Activated naive CD8-positive, alpha-beta T cell treated with anti-CD3 and anti-CD28 coated beads for 36 hours (primary cell): ENCODE measurements at regions not wholly inside any gene's neighbourhood (a gene's known extent, or its start where the extent isn't known, plus 50 kb on each side); places are given as distances from the start of the nearest gene placed in this dataset.

Experiments used
- DNase-seq: peaks from one replicate; pipeline ENCODE4 v3.0.0; 2021
- H3K27ac Mint-ChIP-seq: one replicate; pipeline ENCODE4 v1.8.0; 2022; ENCODE audit warnings: mild to moderate bottlenecking, moderate library complexity, mixed read lengths
- H3K27me3 Mint-ChIP-seq: one replicate; pipeline ENCODE4 v1.8.0; 2022; ENCODE audit warnings: mild to moderate bottlenecking, mixed read lengths
- H3K36me3 Mint-ChIP-seq: one replicate; pipeline ENCODE4 v1.8.0; 2021; ENCODE audit warnings: mild to moderate bottlenecking, mixed read lengths
- H3K4me1 Mint-ChIP-seq: one replicate; pipeline ENCODE4 v1.8.0; 2021; ENCODE audit warnings: mixed read lengths
- H3K4me3 Mint-ChIP-seq: one replicate; pipeline ENCODE4 v1.8.0; 2022; ENCODE audit warnings: mild to moderate bottlenecking, moderate library complexity, mixed read lengths
- H3K9me3 Mint-ChIP-seq: one replicate; pipeline ENCODE4 v1.8.0; 2022; ENCODE audit warnings: mixed read lengths

GRCh38 chr6:21972516-21972915 is 324.3 kb downstream of the PRL start:
- Mint-ChIP-seq H3K4me3 (no peak overlapping the region), H3K36me3 (no peaks in the 10 kb centered on the region), H3K4me1 (no peaks in the 10 kb centered on the region), H3K27ac (no peak overlapping the region), H3K27me3 (no peaks in the 10 kb centered on the region), H3K9me3 (no peaks in the 10 kb centered on the region)
- no peak for DNase-seq

GRCh38 chr6:21977346-21977745 is 319.5 kb downstream of the PRL start:
- H3K4me1 Mint-ChIP-seq: no peaks in the 10 kb centered on the region
- H3K27ac Mint-ChIP-seq: no peak overlapping the region
- no peaks in the 10 kb centered on the region for H3K9me3 Mint-ChIP-seq
- no peaks in the 10 kb centered on the region for H3K27me3 Mint-ChIP-seq
- H3K4me3 Mint-ChIP-seq: no peak overlapping the region
- no peaks in the 10 kb centered on the region for H3K36me3 Mint-ChIP-seq
- no peak for DNase-seq

GRCh38 chr6:21981235-21981833 is 315.5 kb downstream of the PRL start:
- Mint-ChIP-seq H3K36me3 (no peaks in the 10 kb centered on the region), H3K9me3 (no peaks in the 10 kb centered on the region), H3K4me1 (no peaks in the 10 kb centered on the region), H3K27ac (no peak overlapping the region), H3K4me3 (no peak overlapping the region), H3K27me3 (peaks cover 6% of the 10 kb centered on the region)
- DNase-seq: no peak

GRCh38 chr6:21984135-21984534 is 312.7 kb downstream of the PRL start:
- no peak overlapping the region for H3K4me3 Mint-ChIP-seq
- H3K27ac Mint-ChIP-seq: no peak overlapping the region
- H3K9me3 Mint-ChIP-seq: no peaks in the 10 kb centered on the region
- no peaks in the 10 kb centered on the region for H3K36me3 Mint-ChIP-seq
- H3K27me3 Mint-ChIP-seq: peaks cover 6% of the 10 kb centered on the region
- DNase-seq: no peak
- peaks cover 14% of the 10 kb centered on the region for H3K4me1 Mint-ChIP-seq

- H3K4me1 Mint-ChIP-seq: peaks cover 14% of the 10 kb centered on the region
- H3K9me3 Mint-ChIP-seq: no peaks in the 10 kb centered on the region
- no peak overlapping the region for H3K27ac Mint-ChIP-seq
- no peaks in the 10 kb centered on the region for H3K36me3 Mint-ChIP-seq
- DNase-seq: no peak
- peaks cover 6% of the 10 kb centered on the region for H3K27me3 Mint-ChIP-seq
- no peak overlapping the region for H3K4me3 Mint-ChIP-seq
Measured at GRCh38 chr6:21984561-21984960, 312.3 kb downstream of the PRL start.

GRCh38 chr6:21985904-21986303 is 310.9 kb downstream of the PRL start:
- Mint-ChIP-seq H3K4me3 (no peak overlapping the region), H3K27me3 (peaks cover 6% of the 10 kb centered on the region), H3K4me1 (peaks cover 14% of the 10 kb centered on the region), H3K9me3 (no peaks in the 10 kb centered on the region), H3K36me3 (no peaks in the 10 kb centered on the region), H3K27ac (no peak overlapping the region)
- no peak for DNase-seq

GRCh38 chr6:21986703-21987102 is 310.1 kb downstream of the PRL start:
- Mint-ChIP-seq H3K27me3 (peaks cover 6% of the 10 kb centered on the region), H3K4me1 (peaks cover 14% of the 10 kb centered on the region), H3K36me3 (no peaks in the 10 kb centered on the region), H3K27ac (no peak overlapping the region), H3K4me3 (no peak overlapping the region), H3K9me3 (no peaks in the 10 kb centered on the region)
- DNase-seq: no peak

GRCh38 chr6:21987501-21987957 is 309.3 kb downstream of the PRL start:
- Mint-ChIP-seq H3K27ac (peak overlapping the region; percentile 54), H3K4me1 (peaks cover 17% of the 10 kb centered on the region), H3K4me3 (peak overlapping the region; percentile 22), H3K9me3 (no peaks in the 10 kb centered on the region), H3K27me3 (peaks cover 9% of the 10 kb centered on the region), H3K36me3 (no peaks in the 10 kb centered on the region)
- peak; percentile 11 for DNase-seq

GRCh38 chr6:21990577-21990976 is 306.3 kb downstream of the PRL start:
- no peak for DNase-seq
- Mint-ChIP-seq H3K4me3 (no peak overlapping the region), H3K27ac (no peak overlapping the region), H3K36me3 (no peaks in the 10 kb centered on the region), H3K4me1 (peaks cover 17% of the 10 kb centered on the region), H3K27me3 (peaks cover 3% of the 10 kb centered on the region), H3K9me3 (no peaks in the 10 kb centered on the region)

- H3K27ac Mint-ChIP-seq: no peak overlapping the region
- peaks cover 3% of the 10 kb centered on the region for H3K27me3 Mint-ChIP-seq
- DNase-seq: peak; percentile 3
- H3K4me3 Mint-ChIP-seq: no peak overlapping the region
- H3K4me1 Mint-ChIP-seq: peaks cover 10% of the 10 kb centered on the region
- H3K9me3 Mint-ChIP-seq: no peaks in the 10 kb centered on the region
- no peaks in the 10 kb centered on the region for H3K36me3 Mint-ChIP-seq
Measured at GRCh38 chr6:21992178-21992967, 304.5 kb downstream of the PRL start.

GRCh38 chr6:21993841-21994240 is 303.0 kb downstream of the PRL start:
- no peak overlapping the region for H3K4me3 Mint-ChIP-seq
- H3K36me3 Mint-ChIP-seq: no peaks in the 10 kb centered on the region
- peaks cover 3% of the 10 kb centered on the region for H3K27me3 Mint-ChIP-seq
- H3K4me1 Mint-ChIP-seq: peaks cover 3% of the 10 kb centered on the region
- no peak overlapping the region for H3K27ac Mint-ChIP-seq
- no peak for DNase-seq
- no peaks in the 10 kb centered on the region for H3K9me3 Mint-ChIP-seq

- Mint-ChIP-seq H3K36me3 (no peaks in the 10 kb centered on the region), H3K9me3 (no peaks in the 10 kb centered on the region), H3K27ac (no peak overlapping the region), H3K4me1 (peaks cover 3% of the 10 kb centered on the region), H3K27me3 (peaks cover 3% of the 10 kb centered on the region), H3K4me3 (no peak overlapping the region)
- DNase-seq: no peak
Measured at GRCh38 chr6:21994821-21995220, 302.0 kb downstream of the PRL start.

GRCh38 chr6:21995318-21995717 is 301.5 kb downstream of the PRL start:
- peaks cover 3% of the 10 kb centered on the region for H3K27me3 Mint-ChIP-seq
- no peaks in the 10 kb centered on the region for H3K9me3 Mint-ChIP-seq
- no peak overlapping the region for H3K4me3 Mint-ChIP-seq
- DNase-seq: no peak
- no peaks in the 10 kb centered on the region for H3K36me3 Mint-ChIP-seq
- no peak overlapping the region for H3K27ac Mint-ChIP-seq
- peaks cover 3% of the 10 kb centered on the region for H3K4me1 Mint-ChIP-seq

GRCh38 chr6:21996425-21997118 is 300.3 kb downstream of the PRL start:
- no peak for DNase-seq
- no peak overlapping the region for H3K27ac Mint-ChIP-seq
- H3K9me3 Mint-ChIP-seq: no peaks in the 10 kb centered on the region
- H3K27me3 Mint-ChIP-seq: peaks cover 6% of the 10 kb centered on the region
- peaks cover 3% of the 10 kb centered on the region for H3K4me1 Mint-ChIP-seq
- no peaks in the 10 kb centered on the region for H3K36me3 Mint-ChIP-seq
- no peak overlapping the region for H3K4me3 Mint-ChIP-seq

- H3K27ac Mint-ChIP-seq: no peak overlapping the region
- peaks cover 3% of the 10 kb centered on the region for H3K27me3 Mint-ChIP-seq
- H3K4me1 Mint-ChIP-seq: no peaks in the 10 kb centered on the region
- H3K4me3 Mint-ChIP-seq: no peak overlapping the region
- no peaks in the 10 kb centered on the region for H3K36me3 Mint-ChIP-seq
- no peak for DNase-seq
- H3K9me3 Mint-ChIP-seq: no peaks in the 10 kb centered on the region
Measured at GRCh38 chr6:21997119-21998037, 299.5 kb downstream of the PRL start.
